ENCODE measurements at regions not wholly inside any gene's neighbourhood (a gene's known extent, or its start where the extent isn't known, plus 50 kb on each side); places are given as distances from the start of the nearest gene placed in this dataset.
A peak's percentile ranks its signal among the peaks of the same experiment; 100 is the strongest.

GRCh38 chr2:234835738-234836137 is 116.1 kb upstream of the SH3BP4 start:
- DNase-seq (ENCODE audit: low spot score), result no peak

- no peak for DNase-seq (ENCODE audit: low spot score)
Measured at GRCh38 chr2:234834228-234834923, 117.4 kb upstream of the SH3BP4 start.

- no peak for DNase-seq (ENCODE audit: low spot score)
Measured at GRCh38 chr2:234830853-234831252, 121.0 kb upstream of the SH3BP4 start.

- no peak for DNase-seq (ENCODE audit: low spot score)
Measured at GRCh38 chr2:234829074-234829455, 122.8 kb upstream of the SH3BP4 start.

GRCh38 chr2:234828382-234829073 is 123.3 kb upstream of the SH3BP4 start:
- DNase-seq (ENCODE audit: low spot score), result no peak

GRCh38 chr2:234827096-234827860 is 124.5 kb upstream of the SH3BP4 start:
- no peak for DNase-seq (ENCODE audit: low spot score)

- no peak for DNase-seq (ENCODE audit: low spot score)
Measured at GRCh38 chr2:234826681-234827080, 125.1 kb upstream of the SH3BP4 start.

GRCh38 chr2:234825616-234826015 is 126.2 kb upstream of the SH3BP4 start:
- no peak for DNase-seq (ENCODE audit: low spot score)

GRCh38 chr2:234823877-234824376 is 127.9 kb upstream of the SH3BP4 start:
- no peak for DNase-seq (ENCODE audit: low spot score)

- no peak for DNase-seq (ENCODE audit: low spot score)
Measured at GRCh38 chr2:234823196-234823876, 128.5 kb upstream of the SH3BP4 start.

GRCh38 chr2:234821946-234822475 is 129.8 kb upstream of the SH3BP4 start:
- DNase-seq (ENCODE audit: low spot score), result no peak

GRCh38 chr2:234818937-234819336 is 132.9 kb upstream of the SH3BP4 start:
- DNase-seq (ENCODE audit: low spot score), result peak; percentile 4

- no peak for DNase-seq (ENCODE audit: low spot score)
Measured at GRCh38 chr2:234816491-234816890, 135.3 kb upstream of the SH3BP4 start.

- DNase-seq (ENCODE audit: low spot score), result no peak
Measured at GRCh38 chr2:234816056-234816455, 135.8 kb upstream of the SH3BP4 start.

GRCh38 chr2:234814374-234814773 is 137.4 kb upstream of the SH3BP4 start:
- no peak for DNase-seq (ENCODE audit: low spot score)

- DNase-seq (ENCODE audit: low spot score), result no peak
Measured at GRCh38 chr2:234812851-234813250, 139.0 kb upstream of the SH3BP4 start.

- no peak for DNase-seq (ENCODE audit: low spot score)
Measured at GRCh38 chr2:234808907-234809306, 142.9 kb upstream of the SH3BP4 start.

- DNase-seq (ENCODE audit: low spot score), result no peak
Measured at GRCh38 chr2:234806818-234807217, 145.0 kb upstream of the SH3BP4 start.

- no peak for DNase-seq (ENCODE audit: low spot score)
Measured at GRCh38 chr2:234805836-234806235, 146.0 kb upstream of the SH3BP4 start.

GRCh38 chr2:234804704-234805103 is 147.1 kb upstream of the SH3BP4 start:
- DNase-seq (ENCODE audit: low spot score), result no peak

GRCh38 chr2:234802845-234803171 is 149.0 kb upstream of the SH3BP4 start:
- no peak for DNase-seq (ENCODE audit: low spot score)

Data from NAMALWA (cell line).